HG02623 (cell line): ENCODE measurements at regions not wholly inside any gene's neighbourhood (a gene's known extent, or its start where the extent isn't known, plus 50 kb on each side); places are given as distances from the start of the nearest gene placed in this dataset.

Source experiments
- ATAC-seq: cut with Tn5 transposase; IDR thresholded peaks from one replicate; pipeline ENCODE4 v1.9.1; 2021; ENCODE audit warnings: moderate library complexity; ENCODE audit not compliant: unreplicated experiment

DNA sequence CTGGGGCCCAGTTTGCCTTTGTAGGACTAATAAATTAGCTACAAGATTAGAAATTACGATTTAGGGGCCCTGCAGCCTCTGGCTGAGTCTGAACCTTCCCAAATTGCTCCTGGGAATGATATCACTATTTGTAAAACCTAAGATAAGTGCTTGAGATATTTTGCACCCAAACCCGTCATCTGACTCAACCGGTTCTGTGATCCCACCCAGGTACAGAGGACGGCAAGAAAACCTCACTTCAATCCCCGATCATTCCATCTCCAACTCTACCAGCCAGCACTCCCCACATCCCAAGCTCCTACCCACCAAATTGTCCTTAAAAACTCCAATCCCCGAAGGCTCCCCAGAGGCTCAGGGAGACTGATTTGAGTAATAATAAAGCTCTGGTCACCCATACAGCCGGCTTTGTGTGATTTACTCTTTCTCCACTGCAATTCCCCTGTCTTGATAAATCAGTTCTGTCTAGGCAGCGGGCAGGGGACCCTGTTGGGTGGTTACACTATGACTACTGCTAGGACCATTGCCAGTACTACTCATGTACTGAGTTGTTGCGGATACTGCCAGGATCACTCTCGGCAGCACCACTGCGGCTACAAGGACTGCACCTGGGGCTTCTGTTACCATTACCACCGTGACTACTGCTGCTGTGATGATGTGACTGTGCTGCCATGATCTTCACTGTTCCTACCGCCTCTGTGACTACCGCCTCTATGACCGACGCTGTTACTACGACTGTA, 73.1 kb downstream of the IRF8 start:
- no peak for ATAC-seq

DNA sequence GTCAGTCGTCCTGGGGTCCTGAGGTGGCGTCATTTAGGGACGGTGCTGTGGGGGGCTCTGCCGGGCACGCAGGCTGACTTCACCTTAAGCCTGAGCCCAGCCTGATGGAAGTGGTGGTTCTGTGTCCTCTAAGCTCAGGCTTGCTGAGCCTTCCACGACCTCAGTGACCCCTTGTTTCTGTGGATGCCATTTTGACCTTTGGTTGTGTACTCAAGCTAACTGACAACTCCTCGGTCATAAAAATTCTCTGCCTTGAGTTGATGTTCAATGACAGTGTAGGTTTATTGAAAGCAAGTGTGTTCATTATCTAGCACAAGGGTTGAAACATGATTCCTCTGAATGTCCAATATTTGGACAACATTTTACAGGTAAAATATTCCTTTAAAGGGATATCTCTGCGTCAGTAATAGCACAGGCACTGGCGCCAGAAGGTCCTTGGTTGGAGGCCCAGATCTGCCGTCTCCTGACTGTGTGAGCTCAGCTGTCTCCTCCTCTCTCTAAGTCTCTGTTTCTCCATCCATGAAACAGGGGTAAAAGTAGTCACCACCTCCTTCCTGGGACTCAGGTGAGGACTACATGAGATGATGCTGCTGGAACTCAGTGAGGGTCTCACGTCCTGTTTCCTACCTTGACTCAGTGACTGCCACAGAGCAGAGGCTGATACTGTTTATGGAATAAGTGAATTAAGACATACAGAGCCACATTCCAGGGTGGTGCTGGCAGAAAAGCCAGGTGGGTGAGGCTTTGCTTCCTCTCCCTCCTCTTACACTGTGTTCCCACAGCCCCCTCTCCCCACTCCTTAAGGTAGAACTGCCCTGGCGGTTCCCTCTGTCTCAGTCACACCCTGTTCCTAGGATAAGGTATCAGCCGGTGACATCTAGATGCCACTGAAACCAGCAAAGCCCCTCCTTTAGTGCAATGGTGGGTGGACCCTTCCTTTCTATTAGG, 75.7 kb downstream of the IRF8 start:
- no peak for ATAC-seq

DNA sequence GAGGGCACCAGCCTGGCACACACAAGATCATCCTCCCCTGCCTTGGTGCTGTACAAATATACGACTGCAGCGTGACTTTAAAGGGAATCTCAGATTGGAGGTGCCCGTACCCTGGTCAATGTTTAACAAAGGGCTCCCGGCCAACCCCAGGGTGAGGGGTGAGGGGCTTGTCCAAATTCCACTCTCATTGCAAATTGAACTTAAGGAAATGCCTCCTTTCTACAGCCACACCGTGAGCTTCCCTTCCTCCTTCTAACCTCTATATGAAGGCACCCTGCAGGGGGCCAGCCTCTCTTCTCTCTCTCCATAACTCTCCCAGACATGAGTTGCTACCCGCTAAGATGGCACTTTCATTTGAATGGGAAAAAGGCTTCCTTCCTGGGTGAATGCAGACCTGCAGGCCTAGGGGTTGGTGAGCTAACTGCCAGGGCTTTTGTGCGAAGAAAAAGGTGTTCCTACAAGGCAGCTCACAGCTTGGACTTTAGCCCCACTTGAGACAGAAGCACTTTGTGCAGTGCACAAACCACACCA, 76.6 kb downstream of the IRF8 start:
- ATAC-seq: no peak

DNA sequence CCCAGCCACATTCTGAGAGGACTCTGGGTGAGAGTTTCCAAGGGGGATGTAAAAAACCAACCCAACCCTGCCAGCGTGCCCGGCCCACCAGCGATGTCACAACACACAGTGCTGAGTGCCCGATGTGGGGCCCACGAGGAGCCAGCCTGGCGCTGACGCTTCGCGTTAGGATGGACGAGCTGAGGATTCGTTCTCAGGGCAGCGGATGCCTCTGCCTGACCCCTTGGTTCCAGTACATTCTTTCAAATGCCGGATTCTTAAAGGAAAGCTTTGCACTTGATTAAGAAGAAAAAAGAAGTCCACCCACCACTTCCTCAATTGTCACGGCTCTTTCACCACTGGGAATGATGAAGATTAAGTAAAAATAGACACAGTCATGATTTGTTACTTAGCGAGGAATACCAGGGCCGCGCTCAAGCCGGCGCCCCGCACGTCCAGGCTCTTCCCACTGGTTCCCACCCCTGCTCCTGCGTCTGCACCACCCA, 79.4 kb downstream of the IRF8 start:
- no peak for ATAC-seq

DNA sequence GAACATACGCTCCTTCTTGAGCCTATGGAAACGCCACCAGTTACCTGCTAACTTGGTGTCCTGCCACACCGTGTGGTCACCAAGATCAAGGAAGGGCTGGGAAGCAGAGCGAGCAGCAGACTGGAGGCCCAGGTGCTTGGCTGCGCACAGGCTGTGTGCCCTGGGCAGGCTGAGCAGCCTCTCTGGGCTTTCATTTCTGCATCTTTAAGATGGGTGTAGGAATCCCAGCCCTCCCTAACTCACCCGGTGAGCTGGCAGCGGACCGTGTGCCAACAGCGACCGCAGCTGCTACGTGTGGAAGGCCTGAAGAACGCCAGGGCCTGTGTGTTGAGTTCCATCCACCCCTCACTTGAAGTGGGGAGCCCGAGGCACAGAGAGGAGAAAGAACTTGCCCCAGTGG, 80.0 kb downstream of the IRF8 start:
- no peak for ATAC-seq

DNA sequence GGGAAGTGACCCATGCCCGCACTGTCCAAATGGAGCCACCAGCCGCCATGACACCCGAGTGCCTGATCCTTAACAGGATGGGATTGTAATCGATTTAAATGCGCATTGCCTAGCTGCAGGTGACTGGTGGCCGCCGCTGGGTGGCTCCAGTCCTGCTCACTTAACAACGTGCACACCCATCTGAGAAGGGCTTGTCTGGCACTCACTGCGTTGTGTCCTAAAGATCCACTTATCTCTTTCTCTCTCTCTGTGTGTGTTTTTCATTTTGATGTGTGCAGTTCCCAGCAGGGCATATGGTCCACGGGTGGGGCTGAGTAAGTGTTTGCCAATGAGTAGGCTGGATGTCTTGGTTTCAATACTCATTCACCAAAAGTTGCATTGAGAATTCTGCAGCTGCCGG, 80.6 kb downstream of the IRF8 start:
- ATAC-seq: no peak

DNA sequence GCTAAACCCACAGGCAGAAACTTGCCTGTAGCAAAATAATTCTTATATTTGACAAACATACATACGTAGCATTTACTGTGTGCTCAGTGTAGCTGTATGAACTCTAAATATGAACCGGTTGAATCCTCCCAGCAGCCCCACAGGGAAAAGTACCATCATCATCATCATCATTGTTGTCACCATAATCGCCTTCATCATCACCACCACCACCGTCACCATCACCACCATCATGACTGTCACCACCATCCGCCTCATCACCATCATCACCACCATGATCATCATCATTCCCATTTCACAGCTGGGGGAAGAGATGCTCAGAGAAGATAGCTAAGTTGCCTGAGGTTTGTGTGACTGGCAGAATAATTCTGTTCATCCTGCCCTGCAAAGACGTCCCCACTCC, 81.7 kb downstream of the IRF8 start:
- ATAC-seq: no peak

DNA sequence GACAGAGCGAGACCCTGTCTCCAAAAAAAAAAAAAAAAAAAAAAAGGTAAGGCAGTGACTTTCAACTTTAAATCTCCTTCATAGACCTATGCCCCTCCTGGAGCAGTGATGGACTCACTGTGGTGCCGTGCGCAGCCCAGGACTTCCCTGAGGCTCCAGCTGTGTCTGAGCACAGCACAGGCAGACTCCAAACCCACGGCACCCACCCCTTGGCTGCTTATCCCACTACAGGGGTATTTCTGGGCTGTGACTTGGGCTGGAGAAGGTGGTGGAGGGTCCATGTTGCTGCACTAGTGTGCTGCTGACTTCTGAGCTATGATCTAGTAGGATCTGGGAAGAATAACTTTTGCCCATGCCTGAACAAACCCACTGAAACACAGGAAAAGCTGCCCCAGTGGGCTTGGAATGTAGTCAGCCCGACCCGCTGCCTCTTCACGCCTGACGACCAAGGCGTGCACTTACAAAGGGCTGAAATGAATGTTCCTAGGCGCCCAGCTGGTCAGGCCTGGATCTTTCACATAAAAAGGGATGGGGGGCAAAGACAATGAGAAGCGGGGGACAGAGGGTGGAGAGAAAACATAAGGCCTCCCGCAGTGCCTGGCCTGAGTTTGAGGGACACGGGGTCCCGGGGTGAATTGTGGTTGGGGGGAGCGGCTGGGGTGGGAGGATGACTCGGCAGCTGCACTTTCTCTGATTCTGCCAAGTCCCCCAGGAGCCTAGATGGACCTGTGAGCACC, 83.0 kb downstream of the IRF8 start:
- no peak for ATAC-seq

DNA sequence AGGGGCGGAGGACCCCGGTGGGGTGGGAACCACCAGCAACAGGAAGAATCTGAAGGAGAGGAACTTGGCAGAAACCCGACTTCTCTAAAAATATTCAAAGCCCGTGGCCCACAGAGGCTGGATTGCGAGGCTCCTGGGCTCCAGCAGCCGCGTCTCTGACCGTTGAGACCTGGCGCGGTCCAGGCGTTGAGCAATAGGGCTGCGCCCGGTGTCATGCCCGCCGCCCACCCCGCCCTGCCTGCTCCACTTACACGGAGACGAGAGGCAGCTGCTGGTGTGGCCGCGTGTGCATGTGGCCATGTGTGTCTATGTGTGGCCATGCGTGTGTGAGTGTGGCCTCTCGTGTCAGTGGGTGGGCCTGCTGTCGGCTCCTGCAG, 83.6 kb downstream of the IRF8 start:
- ATAC-seq: no peak

DNA sequence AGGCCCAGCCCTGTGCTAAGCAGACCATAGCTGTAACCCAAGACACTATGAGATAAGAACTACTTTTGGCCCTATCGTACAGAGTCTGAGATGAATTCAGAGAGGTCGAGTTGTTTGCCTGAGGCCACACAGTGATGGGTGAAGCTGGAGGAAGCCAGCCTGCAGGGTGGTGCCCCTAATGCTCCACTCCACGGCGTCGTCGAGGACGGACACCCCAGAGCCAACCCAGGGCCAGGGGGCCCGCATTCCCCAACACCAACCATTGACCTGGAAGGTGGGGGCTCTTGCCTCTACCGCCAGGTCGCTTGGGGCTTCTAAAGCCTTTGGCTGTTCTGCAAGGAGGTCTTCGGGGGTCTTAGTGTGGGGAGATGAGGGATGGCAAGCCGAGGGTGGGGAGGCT, 84.1 kb downstream of the IRF8 start:
- ATAC-seq: no peak

DNA sequence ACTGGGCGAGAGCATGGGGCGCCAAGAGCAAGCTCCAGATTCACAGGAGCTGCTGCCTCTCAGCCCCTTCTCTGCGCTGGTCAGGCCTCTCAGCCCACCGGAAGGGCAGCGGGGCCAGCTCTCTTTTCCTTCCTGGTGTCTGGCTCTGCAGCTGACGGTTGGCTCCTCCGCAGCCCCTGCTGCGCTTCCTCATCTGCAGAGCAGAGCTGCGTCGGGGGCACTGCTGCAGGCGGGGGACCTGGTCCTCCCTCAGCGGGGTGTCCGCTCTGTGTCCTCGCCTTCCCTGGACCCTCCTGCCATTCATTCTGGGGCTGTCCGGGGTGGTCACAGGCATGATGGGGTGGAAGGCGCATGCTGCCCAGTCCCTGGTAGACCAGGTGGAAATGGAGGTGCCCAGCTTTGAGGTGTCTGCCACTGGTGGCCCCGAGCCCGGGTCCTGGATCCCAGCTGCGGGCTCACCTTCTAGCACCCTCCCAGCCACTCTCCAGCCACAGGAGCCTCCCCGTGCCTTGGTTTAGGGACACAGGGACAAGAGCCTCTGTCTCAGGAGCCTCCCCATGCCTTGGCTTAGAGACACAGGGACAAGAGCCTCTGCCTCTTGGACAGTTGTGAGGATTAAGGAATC, 84.8 kb downstream of the IRF8 start:
- no peak for ATAC-seq

DNA sequence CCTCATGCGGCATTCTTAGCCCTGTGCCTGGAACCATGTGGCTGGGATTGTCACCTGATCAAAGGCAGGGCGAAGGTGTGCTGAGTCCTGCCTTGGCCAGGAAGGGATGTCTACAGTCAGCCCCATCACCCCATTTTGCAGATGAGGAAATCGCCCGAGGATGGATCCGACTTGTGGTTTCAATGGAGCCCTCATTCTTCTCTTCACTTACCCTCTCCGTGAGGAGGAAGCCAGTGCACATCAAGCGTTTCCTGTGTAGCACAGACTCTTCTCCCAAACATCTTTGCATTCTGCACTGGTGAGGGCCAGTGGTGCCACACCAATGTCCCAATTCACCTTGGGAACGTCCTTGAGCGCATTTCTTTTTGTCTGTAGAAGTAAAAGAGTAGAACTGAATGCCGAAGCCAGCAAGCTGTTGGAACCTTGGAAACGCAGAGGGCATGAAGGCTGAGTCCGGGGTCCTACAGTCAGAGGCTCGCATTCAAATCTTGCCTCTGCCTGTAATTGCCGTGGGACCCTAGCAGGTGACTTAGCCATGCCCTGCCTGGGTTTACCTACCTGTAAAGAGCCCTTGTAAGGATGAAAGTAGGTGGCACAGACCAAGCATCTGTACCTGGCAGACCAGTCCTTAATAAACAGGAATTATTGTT, 85.4 kb downstream of the IRF8 start:
- ATAC-seq: no peak

DNA sequence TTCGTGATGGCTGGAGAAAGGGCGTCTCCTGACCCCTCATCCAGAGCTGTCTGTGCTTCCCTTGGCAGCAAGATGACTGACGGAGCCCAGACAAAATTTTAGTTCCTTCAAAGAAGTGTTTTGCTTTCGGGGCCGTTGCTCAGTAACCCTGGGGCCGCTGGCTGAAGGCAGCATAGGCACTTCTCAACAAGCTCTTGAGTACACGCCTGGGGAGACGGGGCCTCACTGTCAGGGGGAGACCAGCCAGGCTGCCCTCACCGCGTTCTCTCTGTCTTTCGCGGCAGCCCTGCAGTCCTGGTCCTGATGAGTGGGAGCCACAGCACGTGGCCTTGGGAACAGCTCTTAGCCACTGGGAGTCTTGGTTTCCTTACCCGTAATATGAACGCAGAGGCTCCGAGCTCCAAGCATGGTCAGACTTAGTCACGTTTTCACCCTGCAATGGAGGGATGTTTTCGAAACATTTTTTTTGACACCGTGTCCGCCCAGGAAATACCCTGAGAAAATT, 86.0 kb downstream of the IRF8 start:
- ATAC-seq: no peak

DNA sequence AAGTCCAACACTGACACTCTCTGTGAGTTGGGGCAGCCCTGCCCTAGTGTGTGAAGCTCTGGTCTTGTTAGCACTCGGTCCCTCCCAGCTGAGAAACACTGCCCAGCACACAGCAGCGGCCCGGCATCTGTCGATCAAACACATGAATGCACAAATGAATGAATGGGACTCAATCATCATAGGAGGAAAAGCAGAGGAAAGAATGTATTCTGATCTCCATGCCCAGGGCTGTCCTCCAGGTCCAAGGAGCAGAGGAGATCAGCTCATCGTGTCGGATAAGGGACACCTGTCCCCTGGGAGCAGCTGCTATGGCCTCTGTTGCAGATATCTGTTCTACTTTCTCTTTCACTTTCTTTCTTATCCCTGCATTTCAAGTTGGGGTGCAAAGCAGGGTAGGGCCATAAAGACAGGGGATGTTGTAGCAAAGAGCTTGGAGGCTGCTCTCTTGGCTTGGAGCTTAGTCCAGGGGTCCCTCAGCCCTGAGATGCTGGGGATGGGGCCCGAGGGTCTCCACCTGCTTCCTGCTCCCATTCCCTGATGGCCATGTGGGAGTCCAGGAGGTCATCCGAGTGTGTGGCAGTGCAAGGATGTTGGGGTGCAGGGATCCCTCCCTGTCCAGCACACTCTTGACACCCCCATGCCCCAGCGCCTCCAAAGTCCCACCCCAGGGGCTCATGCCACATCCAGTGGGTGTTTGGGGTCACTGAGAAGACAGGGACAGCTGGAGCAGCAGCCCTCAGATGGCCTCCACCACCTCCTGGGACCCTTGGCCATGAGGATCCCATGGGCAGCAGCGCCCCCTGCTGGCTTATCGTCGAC, 88.2 kb downstream of the IRF8 start:
- ATAC-seq: no peak

DNA sequence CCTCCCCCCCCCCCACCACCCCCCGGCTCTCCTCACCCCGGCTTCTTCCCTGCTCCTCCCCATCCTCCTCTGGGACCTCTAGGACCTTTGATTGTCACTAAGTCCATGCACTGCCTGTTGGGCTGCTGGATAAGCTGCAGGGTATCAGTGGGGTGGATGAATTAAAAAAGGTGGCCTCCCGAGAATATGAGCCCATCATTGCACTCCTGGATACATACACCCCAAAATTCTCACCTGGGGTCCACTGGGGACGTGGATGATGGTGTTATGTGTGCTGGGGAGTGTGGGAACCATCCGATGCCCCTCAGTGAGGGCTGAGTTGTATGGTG, 88.8 kb downstream of the IRF8 start:
- ATAC-seq: no peak

DNA sequence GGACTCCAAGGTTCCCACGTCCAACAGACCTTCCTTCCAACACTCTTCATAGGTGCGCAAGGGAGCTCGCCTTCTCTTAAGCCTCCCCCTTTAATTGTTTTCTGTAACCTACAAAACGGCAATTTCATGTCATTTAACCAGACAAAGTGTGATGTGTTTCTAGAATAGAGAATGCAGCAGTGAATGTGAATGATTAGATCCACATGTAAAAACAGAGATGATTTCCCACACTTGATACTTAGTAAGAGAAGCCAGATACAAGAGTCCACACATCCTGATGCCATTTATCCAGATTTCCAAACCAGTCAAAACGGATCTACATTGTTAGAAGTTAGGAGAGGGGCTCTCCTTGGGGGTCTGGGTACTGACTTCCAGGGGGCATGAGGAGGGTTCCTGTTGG, 89.3 kb downstream of the IRF8 start:
- no peak for ATAC-seq

DNA sequence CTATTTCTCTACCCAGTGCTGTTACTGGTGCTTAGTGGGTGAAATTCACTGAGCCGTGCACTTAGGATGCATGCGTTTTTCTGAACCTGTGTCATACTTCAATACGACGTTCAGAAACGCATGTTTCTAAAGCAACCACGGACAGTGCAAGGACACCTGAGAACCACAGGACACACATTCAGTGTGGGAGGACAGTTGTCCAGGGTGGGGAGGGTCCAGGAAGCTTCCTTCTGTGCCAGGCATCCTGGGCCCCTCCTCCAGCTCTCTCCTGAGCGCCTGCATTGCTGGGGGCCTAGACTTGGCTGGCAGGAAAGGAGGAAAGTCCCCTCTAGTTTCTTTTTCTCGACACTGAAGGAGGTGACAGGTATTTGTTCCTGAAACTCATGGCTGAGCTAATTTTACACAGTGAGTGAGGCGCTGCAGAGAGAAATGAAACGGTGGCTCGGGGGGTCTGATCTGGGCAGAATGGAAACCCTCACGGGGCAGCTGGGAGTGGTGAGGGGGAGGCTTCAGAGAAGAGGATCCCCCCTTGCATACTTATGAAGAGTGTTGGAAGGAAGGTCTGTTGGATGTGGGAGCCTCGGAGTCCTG, 89.9 kb downstream of the IRF8 start:
- ATAC-seq: no peak

DNA sequence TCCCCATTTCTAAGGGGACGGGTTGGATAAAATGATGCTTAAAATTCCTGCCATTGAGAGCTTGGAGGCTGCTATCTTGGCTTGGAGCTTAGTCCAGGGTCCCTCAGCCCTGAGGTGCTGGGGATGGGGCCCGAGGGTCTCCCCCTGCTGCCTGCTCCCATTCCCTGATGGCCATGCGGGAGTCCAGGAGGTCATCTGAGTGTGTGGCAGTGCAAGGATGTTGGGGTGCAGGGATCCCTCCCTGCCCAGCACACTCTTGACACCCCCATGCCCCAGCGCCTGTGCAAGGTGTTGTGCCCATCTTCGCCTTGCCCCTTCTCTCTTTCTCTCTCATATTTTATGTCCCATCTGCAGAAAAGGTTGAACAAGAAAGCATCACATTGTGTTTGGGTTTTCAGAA, 90.4 kb downstream of the IRF8 start:
- no peak for ATAC-seq
